ENCODE measurements at regions not wholly inside any gene's neighbourhood (a gene's known extent, or its start where the extent isn't known, plus 50 kb on each side); places are given as distances from the start of the nearest gene placed in this dataset.

DNA sequence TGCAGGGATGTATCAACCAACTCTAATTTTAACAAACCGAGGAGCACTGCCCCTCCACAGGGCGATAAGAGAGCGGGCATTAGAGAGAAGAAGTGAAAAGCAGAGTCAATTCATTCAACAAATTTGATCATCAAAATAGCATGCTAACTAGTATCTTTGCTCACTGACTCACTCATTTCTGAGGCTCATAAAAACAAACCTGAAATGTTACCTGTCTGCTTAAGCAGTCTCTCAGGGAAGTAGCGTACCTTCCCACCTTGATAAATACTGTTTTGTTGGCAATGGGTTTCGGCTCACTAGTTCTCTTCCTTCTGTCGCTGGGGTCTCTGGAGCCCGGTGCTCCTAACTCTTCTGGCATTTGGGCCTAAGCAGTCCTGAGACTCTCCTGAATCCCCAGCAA lies 248.8 kb downstream of the IRS1 start:
- TF ChIP-seq, protein P1, sequence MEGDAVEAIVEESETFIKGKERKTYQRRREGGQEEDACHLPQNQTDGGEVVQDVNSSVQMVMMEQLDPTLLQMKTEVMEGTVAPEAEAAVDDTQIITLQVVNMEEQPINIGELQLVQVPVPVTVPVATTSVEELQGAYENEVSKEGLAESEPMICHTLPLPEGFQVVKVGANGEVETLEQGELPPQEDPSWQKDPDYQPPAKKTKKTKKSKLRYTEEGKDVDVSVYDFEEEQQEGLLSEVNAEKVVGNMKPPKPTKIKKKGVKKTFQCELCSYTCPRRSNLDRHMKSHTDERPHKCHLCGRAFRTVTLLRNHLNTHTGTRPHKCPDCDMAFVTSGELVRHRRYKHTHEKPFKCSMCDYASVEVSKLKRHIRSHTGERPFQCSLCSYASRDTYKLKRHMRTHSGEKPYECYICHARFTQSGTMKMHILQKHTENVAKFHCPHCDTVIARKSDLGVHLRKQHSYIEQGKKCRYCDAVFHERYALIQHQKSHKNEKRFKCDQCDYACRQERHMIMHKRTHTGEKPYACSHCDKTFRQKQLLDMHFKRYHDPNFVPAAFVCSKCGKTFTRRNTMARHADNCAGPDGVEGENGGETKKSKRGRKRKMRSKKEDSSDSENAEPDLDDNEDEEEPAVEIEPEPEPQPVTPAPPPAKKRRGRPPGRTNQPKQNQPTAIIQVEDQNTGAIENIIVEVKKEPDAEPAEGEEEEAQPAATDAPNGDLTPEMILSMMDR (IDR thresholded peaks at IDR 0.05) = no peak
- no peak for TF ChIP-seq POLR2A (IDR thresholded peaks at IDR 0.05)
- no peak for TF ChIP-seq POLR2AphosphoS5 (IDR thresholded peaks at IDR 0.05)
